ENCODE measurements at regions not wholly inside any gene's neighbourhood (a gene's known extent, or its start where the extent isn't known, plus 50 kb on each side); places are given as distances from the start of the nearest gene placed in this dataset.

- TF ChIP-seq, protein P1, sequence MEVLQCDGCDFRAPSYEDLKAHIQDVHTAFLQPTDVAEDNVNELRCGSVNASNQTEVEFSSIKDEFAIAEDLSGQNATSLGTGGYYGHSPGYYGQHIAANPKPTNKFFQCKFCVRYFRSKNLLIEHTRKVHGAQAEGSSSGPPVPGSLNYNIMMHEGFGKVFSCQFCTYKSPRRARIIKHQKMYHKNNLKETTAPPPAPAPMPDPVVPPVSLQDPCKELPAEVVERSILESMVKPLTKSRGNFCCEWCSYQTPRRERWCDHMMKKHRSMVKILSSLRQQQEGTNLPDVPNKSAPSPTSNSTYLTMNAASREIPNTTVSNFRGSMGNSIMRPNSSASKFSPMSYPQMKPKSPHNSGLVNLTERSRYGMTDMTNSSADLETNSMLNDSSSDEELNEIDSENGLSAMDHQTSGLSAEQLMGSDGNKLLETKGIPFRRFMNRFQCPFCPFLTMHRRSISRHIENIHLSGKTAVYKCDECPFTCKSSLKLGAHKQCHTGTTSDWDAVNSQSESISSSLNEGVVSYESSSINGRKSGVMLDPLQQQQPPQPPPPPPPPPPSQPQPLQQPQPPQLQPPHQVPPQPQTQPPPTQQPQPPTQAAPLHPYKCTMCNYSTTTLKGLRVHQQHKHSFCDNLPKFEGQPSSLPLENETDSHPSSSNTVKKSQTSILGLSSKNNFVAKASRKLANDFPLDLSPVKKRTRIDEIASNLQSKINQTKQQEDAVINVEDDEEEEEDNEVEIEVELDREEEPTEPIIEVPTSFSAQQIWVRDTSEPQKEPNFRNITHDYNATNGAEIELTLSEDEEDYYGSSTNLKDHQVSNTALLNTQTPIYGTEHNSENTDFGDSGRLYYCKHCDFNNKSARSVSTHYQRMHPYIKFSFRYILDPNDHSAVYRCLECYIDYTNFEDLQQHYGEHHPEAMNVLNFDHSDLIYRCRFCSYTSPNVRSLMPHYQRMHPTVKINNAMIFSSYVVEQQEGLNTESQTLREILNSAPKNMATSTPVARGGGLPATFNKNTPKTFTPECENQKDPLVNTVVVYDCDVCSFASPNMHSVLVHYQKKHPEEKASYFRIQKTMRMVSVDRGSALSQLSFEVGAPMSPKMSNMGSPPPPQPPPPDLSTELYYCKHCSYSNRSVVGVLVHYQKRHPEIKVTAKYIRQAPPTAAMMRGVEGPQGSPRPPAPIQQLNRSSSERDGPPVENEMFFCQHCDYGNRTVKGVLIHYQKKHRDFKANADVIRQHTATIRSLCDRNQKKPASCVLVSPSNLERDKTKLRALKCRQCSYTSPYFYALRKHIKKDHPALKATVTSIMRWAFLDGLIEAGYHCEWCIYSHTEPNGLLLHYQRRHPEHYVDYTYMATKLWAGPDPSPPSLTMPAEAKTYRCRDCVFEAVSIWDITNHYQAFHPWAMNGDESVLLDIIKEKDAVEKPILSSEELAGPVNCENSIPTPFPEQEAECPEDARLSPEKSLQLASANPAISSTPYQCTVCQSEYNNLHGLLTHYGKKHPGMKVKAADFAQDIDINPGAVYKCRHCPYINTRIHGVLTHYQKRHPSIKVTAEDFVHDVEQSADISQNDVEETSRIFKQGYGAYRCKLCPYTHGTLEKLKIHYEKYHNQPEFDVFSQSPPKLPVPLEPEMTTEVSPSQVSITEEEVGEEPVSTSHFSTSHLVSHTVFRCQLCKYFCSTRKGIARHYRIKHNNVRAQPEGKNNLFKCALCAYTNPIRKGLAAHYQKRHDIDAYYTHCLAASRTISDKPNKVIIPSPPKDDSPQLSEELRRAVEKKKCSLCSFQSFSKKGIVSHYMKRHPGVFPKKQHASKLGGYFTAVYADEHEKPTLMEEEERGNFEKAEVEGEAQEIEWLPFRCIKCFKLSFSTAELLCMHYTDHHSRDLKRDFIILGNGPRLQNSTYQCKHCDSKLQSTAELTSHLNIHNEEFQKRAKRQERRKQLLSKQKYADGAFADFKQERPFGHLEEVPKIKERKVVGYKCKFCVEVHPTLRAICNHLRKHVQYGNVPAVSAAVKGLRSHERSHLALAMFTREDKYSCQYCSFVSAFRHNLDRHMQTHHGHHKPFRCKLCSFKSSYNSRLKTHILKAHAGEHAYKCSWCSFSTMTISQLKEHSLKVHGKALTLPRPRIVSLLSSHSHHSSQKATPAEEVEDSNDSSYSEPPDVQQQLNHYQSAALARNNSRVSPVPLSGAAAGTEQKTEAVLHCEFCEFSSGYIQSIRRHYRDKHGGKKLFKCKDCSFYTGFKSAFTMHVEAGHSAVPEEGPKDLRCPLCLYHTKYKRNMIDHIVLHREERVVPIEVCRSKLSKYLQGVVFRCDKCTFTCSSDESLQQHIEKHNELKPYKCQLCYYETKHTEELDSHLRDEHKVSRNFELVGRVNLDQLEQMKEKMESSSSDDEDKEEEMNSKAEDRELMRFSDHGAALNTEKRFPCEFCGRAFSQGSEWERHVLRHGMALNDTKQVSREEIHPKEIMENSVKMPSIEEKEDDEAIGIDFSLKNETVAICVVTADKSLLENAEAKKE (CRISPR knock-in tag; IDR thresholded peaks at IDR 0.05): no peak
- TF ChIP-seq REST (IDR thresholded peaks at IDR 0.05; ENCODE audit: unreplicated experiment) (no peak), ZNF331 (CRISPR knock-in tag; IDR thresholded peaks at IDR 0.05; ENCODE audit: low read depth) (no peak), CREB1 (CRISPR knock-in tag; IDR thresholded peaks at IDR 0.05; ENCODE audit: low read depth) (no peak)
Measured at GRCh38 chr14:87306409-87307168, 686.4 kb downstream of the GALC start (continued).

DNA sequence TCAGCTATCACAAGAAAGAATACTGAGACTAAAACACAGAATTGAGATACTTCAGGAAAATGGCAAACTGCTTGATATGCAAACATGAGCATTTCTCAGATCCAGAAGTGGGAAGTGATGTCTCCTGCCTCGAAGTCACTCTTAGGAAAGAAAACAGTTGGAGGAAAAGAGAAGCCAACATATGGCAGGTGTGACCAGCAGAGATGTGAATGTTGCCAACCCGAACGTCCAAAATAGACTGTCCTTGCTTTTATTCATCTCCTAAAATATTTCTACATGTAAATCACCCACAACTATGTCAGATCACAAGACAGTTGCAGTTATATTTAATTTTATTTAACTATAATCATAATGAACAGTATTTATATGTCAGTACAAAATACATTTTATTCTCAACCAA lies 687.6 kb downstream of the GALC start:
- Histone ChIP-seq H3K79me2 (replicated peaks; ENCODE audit: insufficient read depth) (no peaks in the 10 kb centered on the region), H3K27me3 (ENCODE audit: insufficient read depth) (no peaks in the 10 kb centered on the region), H3K4me2 (no peak overlapping the region), H3K4me1 (ENCODE audit: insufficient read depth) (no peaks in the 10 kb centered on the region), H3K9me2 (ENCODE audit: insufficient read depth) (peaks cover 15% of the 10 kb centered on the region; the same call in 1 of the 2 replicates), H3K36me3 (ENCODE audit: insufficient read depth) (no peaks in the 10 kb centered on the region), H3K4me3 (no peak overlapping the region), H4K20me1 (replicated peaks; ENCODE audit: insufficient read depth) (no peaks in the 10 kb centered on the region), H3K27ac (ENCODE audit: low read depth) (no peak overlapping the region), H3F3A (replicated peaks; ENCODE audit: low read depth) (no peaks in the 10 kb centered on the region), H2AFZ (no peak overlapping the region)
- TF ChIP-seq REST (IDR thresholded peaks at IDR 0.05; ENCODE audit: unreplicated experiment) (no peak), ZNF331 (CRISPR knock-in tag; IDR thresholded peaks at IDR 0.05; ENCODE audit: low read depth) (no peak), NANOG (IDR thresholded peaks at IDR 0.05; ENCODE audit: borderline replicate concordance) (no peak), JUNB (IDR thresholded peaks at IDR 0.05; ENCODE audit: unreplicated experiment) (no peak)
- TF ChIP-seq, protein P2, sequence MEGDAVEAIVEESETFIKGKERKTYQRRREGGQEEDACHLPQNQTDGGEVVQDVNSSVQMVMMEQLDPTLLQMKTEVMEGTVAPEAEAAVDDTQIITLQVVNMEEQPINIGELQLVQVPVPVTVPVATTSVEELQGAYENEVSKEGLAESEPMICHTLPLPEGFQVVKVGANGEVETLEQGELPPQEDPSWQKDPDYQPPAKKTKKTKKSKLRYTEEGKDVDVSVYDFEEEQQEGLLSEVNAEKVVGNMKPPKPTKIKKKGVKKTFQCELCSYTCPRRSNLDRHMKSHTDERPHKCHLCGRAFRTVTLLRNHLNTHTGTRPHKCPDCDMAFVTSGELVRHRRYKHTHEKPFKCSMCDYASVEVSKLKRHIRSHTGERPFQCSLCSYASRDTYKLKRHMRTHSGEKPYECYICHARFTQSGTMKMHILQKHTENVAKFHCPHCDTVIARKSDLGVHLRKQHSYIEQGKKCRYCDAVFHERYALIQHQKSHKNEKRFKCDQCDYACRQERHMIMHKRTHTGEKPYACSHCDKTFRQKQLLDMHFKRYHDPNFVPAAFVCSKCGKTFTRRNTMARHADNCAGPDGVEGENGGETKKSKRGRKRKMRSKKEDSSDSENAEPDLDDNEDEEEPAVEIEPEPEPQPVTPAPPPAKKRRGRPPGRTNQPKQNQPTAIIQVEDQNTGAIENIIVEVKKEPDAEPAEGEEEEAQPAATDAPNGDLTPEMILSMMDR (conservative IDR thresholded peaks at IDR 0.05; ENCODE audit: low read depth in 2 of 2): no peak
- no peaks in the 10 kb centered on the region for H3K36me3 Mint-ChIP-seq (ENCODE audit: low read depth)
- H3K4me1 Mint-ChIP-seq: no peaks in the 10 kb centered on the region
- ATAC-seq (no peak), DNase-seq (ENCODE audit: low spot score) (no peak)
- H3K27me3 Mint-ChIP-seq (ENCODE audit: insufficient read depth, low read depth, poor library complexity): no peaks in the 10 kb centered on the region
- no peak overlapping the region for H3K27ac Mint-ChIP-seq
- H3K9me3 Mint-ChIP-seq: no peaks in the 10 kb centered on the region
- no peak overlapping the region for H3K4me3 Mint-ChIP-seq

All from GM23338 (cell line).